NCI-H446 (cell line): ENCODE measurements at regions not wholly inside any gene's neighbourhood (a gene's known extent, or its start where the extent isn't known, plus 50 kb on each side); places are given as distances from the start of the nearest gene placed in this dataset.

Experiments used
- DNase-seq, 2 experiments: peaks; one replicate each; lab custom pipeline; 2025; lab: John Stamatoyannopoulos, UW

DNA sequence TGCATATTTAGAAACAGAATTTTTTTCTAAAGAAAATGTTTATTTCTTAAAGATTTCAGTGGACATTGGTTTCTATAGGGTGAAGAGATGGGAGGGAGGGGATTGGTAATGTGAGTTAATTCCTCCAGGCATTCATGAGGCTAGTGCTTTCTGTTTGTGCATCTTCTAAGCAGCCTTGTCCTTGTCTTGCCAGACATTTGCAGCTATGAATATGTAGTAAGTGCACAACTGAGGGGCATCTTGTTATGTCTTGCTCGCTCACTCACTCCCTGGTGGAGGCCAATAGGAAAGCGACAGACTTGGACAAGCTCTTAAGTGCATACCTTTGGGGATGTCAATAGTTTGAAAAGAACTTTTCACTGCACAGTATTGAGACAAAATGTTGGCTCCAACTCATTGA is 92.5 kb upstream of the ATP10A start:
- no peak for DNase-seq

DNA sequence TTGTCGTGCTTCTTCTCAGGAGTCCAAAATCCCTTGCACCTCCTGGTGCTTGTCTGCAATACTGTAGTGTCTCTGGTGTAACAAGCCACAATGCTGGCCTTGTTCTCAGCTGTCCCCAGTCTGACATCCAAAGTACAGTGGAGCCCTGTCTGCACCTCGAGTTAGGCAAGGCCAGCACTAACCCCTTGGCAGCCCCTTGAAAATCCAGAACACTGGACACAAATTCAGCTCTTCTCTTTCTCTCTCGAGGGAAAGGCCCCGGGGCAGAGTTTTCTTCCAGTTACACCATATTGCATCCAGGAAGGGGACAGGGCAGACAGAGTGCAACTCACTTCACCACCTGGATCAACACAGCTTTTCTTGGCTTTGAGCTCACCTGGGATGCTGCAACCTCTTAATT is 91.3 kb upstream of the ATP10A start:
- DNase-seq = no peak

DNA sequence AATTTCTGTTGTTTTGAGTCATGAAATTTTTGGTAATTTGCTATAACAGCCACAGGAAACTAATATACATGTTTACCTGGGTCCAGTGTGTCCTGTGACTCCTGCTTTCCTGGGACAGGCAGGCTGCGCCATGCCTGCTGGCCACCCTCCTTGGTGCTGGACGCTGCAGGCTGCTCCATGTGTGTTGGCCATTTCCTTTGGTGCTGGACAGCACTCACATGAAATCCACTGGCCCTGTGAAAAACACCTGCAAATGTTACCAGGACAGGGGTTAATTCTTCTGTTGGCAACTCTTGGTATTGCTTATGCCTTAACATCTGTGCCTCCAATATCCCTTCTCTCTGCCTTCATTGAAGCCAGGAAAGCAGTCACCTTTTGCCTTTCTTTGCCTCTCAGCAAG is 86.9 kb upstream of the ATP10A start:
- no peak for DNase-seq

DNA sequence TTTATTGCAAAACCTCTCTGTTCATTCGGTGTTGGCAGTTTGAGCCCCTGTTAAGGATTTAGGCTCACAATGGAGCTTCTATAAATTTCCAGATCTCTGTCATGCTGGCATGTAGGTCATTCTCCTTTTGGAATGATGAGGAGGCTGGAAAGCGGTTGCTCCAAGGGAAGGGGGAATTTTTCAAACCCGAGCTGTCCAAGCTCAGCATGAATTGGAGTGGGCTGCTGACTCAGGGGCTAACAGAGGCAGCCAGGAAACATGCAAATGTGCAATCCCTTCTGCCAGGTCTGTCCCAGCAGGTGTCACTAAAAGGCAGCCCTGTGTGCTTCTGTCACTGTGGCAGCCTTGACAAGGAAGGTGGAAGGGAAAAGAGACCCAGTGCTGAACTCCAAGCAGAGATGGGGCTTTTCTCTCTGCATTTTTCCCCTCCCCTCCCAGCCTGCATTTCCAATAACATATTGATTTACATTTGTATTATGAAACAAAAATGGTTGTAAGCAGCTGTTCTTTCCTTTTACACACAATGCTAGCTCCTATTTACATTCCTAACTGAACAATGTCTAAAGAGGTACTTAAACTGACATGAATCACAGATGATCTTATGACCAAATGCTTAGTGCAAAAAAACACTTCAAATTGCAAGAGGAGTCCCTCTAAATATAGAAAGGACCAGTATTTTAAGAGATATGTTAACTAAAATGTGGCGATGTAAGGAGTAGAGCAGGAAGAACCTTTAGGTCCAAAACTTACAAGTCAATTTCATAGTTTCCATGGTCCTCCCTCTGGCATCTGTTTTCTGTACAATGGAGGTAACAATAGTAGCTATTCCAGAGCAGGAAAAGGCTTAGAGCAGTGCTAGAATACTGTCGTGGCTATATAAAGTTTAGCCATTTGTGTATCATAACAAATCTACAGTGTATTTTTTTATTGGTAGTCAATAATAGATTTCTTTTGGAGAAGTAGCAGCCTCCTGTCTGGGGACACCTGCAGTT is 84.5 kb upstream of the ATP10A start:
- no peak for DNase-seq

DNA sequence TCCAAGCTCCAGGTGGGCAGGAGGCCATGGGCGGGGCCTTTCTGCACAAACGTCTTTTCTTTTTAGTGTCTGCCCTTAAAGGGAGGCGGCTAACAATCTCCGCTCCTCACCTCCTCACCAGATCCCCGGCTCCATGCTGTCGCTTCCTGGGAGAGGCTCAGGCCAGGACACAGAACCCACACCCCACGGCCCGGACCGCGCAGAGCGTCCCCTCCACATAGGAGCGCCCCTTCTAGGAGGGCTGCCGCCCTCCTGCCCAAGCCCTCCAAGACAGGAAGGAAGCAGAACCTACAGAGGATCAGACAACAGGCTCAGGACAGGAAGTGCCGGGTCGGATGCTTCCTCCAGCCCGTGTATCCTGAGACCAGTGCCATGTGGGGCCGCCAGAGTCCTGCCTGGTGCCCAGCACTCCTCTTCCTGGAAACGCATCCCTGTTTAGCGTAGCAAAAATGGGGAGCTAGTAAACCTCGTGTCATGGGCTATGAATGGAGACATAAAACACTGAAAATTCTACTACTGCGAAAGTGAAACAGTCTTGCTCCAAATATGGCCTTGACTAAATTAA is 83.2 kb upstream of the ATP10A start:
- no peak for DNase-seq

DNA sequence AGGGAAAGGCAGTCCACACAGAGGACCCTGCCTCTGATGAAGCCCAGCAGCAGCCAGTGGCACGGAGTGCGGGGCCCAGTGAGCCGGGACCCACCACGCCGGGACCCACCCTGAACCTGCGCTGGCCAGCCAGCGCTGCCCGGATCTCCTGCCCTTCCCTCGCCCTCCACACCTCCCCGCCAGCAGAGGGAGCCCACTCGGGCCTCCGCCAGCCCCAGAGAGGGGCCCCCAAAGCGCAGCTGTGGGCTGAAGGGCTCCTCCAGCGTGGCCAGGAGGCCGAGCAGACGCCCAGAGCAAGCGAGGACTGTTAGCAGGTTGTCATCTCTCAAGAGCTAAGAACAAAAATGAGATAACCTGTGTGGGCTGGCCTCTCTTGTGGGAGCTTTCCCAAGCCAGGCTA is 81.3 kb upstream of the ATP10A start:
- no peak for DNase-seq

DNA sequence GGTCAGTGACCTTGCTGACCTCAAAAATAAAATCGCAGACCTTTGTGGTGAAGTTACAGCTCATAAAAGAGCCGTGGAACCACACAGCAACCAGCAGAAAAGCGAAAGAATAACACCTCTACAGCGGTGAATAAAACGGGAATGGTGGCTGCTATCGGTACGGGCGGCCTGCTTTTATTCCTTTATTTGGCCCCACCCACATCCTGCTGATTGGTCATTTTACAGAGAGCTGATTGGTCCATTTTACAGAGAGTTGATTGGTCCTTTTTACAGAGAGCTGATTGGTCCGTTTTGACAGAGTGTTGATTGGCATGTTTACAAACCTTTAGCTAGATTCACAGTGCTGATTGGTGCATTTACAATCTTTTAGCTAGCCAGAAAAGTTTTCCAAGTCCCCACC is 80.7 kb upstream of the ATP10A start:
- DNase-seq = no peak

DNA sequence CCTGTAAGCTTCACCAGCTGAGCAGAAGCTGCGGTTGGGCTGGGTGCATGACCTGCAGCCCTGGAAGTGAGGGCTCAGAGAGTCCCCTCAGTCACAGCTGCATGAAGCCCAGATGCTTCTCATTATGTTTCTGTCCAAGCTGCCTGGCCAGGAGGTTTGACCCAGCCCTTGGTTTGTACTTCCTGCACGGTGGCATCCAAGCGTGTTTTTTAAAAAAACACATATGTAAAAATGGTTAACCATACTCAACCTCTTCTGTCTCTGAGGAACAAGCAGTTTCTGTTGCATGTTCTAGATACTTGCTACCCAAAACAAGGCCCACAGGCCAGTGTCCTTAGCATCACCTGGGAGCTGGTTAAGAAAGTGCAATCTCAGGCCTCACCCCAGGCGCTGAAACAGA is 76.0 kb upstream of the ATP10A start:
- DNase-seq = no peak

DNA sequence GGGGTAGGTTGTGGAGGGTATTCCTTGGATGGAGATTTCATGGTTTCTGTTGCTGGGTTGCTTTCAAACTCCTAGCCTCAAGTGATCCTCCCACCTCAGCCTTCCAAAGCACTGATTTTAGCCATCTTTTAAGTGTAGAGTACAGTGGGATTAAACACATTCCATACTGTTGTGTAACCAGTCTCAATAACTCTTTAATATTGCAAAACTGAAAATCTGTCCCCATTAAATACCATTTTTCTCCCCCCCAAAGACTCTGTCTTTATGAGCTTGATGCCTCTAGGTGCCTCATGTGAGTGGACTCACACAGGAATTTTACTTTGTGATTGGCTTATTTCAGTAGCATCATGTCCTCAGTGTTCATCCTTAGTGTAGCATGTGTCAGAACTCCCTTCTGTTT is 74.7 kb upstream of the ATP10A start:
- DNase-seq = no peak

DNA sequence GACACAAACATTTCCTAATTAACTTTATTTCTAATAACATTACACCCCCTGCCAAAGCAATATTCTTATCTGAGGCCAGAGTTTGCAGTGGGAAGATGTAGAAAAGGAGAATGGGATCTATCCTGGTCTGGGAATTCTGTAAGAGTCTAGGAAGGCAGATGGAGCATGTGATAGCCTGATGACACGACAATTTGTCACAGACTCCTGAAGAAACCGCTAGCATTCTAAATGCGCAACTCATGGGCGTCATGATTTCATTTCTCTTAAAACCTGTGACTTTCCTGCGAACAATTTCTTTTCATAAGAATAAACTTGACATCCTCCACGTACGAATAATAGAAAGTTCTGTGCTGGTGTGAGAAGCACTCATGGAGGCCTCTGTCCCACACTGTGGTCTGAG is 72.9 kb upstream of the ATP10A start:
- no peak for DNase-seq

DNA sequence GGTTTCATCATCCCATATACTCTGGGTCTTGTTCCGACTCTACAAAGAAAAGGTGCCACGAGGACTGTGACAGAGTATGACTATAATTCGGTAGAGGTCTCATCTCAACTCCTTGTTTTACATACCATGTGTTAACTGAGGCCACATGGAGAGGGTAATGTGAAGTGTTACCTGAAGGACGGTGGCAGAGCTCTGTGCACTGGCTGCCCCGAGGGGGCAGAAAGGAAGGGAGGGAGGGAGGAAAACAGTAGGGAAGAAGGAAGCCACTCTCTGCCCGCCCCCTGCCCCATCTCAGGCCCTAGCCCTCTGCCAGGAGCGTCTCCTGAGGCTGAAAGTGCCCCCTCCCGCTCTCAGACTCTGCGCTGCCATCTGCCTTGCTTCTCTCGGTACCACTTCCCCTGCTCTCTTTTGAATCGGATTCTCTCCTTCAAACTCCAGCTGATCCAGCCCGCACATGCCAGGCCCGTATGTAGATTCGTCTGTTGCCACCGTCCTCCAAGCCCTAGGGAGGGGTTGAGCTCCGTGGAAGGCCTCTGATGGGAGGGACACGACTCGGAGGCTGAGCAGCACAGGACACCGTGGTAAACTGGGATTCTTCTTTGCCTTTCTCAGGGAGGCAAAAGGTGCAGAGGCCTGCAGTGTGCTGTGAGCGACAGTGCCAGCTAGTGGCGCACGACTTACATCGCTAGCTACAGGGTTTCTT is 70.5 kb upstream of the ATP10A start:
- peak in 1 of 2 experiments; percentile 17 for DNase-seq

DNA sequence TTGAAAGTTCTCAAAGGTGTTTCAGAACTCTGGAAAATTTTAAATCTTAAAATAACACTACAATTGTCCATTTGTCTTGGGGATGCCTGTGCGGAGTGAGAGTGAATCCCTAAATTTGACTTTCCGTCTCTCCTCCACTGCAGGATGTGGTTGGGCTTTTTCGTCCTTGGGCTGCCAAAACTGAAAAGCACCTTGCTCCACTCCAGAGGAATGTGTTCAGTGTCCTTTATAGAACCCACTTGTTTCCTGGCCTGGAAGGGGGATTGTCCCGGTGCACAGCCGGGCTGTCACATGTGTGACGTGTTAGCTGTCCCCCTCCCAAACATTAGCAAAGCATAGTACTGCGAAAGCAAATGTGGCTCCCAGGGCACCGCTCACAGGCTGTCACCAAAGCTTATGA is 69.6 kb upstream of the ATP10A start:
- no peak for DNase-seq

DNA sequence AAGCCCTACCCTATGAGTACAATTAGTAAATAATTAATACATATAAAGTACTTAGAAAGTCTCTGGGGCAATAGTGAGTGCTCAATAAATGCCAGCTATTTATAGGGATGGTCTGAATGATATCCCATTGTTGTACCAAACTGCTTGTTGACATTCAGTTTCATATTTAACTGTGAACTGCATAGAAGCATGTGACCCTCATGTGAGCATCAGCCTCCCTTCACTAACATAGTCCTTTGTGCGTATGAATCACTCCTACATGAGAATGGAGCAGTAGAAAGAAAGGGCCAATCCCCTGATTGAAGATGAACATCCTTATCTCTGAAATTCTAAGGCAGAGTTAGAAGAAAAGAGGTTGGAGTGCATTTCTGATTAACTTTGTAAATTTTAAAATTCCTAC is 68.7 kb upstream of the ATP10A start:
- DNase-seq = no peak

DNA sequence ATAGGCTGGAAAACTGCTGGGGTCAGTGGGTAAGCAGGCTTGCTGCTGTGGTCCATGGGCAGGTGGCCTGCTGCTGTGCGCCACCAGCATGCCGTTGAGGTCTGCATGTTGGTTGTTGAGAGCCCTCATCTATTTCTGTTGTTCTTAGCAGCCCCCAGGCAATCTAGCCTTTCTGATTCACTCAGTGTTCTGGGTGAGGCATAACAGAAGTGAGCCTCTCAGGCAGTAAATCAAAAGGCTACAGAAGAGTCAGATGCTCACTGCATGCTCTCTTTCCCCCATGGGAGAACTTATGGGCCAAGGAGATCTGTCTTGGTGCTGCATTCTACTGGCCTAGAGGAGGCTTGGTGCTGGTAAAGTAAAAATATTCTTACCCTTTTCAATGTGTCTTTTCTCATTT is 67.8 kb upstream of the ATP10A start:
- DNase-seq = no peak
